Stimulated activated CD4-positive, alpha-beta T cell treated with anti-CD3 and anti-CD28 coated beads, Interleukin-1b, Interleukin-23, amount 100 ng/mL, for 4 hours (primary cell): ENCODE measurements at regions not wholly inside any gene's neighbourhood (a gene's known extent, or its start where the extent isn't known, plus 50 kb on each side); places are given as distances from the start of the nearest gene placed in this dataset.

Source experiments
- DNase-seq, 2 donors: peaks; one replicate each; pipeline ENCODE4 v3.0.0-alpha.2; 2020; ENCODE audit warnings: low read depth in 2 of 2

- DNase-seq: no peak
Measured at GRCh38 chr6:44660561-44661220, 273.2 kb downstream of the CDC5L start.

GRCh38 chr6:44661221-44662008 lies 273.9 kb downstream of the CDC5L start:
- DNase-seq: no peak

- DNase-seq: no peak
Measured at GRCh38 chr6:44662461-44663121, 275.1 kb downstream of the CDC5L start.

GRCh38 chr6:44663860-44664634 lies 276.5 kb downstream of the CDC5L start:
- DNase-seq: no peak

- DNase-seq: no peak
Measured at GRCh38 chr6:44664716-44665115, 277.2 kb downstream of the CDC5L start.

GRCh38 chr6:44665143-44665542 lies 277.6 kb downstream of the CDC5L start:
- DNase-seq: no peak

GRCh38 chr6:44665683-44666082 lies 278.2 kb downstream of the CDC5L start:
- no peak for DNase-seq

GRCh38 chr6:44666324-44666723 lies 278.8 kb downstream of the CDC5L start:
- no peak for DNase-seq

GRCh38 chr6:44667226-44667625 lies 279.7 kb downstream of the CDC5L start:
- no peak for DNase-seq

- peak; percentile 18 to 31 for DNase-seq
Measured at GRCh38 chr6:44667668-44668390, 280.3 kb downstream of the CDC5L start.

- DNase-seq: no peak
Measured at GRCh38 chr6:44668391-44668930, 281.0 kb downstream of the CDC5L start.

- no peak for DNase-seq
Measured at GRCh38 chr6:44668976-44669934, 281.7 kb downstream of the CDC5L start.

GRCh38 chr6:44670146-44670545 lies 282.6 kb downstream of the CDC5L start:
- DNase-seq: no peak

GRCh38 chr6:44671333-44671732 lies 283.8 kb downstream of the CDC5L start:
- DNase-seq: no peak

GRCh38 chr6:44672086-44672485 lies 284.6 kb downstream of the CDC5L start:
- DNase-seq: no peak

- DNase-seq: no peak
Measured at GRCh38 chr6:44672841-44673240, 285.3 kb downstream of the CDC5L start.

GRCh38 chr6:44674226-44675155 lies 287.0 kb downstream of the CDC5L start:
- DNase-seq: no peak

- DNase-seq: no peak
Measured at GRCh38 chr6:44675449-44675848, 287.9 kb downstream of the CDC5L start.
